ENCODE measurements at regions not wholly inside any gene's neighbourhood (a gene's known extent, or its start where the extent isn't known, plus 50 kb on each side); places are given as distances from the start of the nearest gene placed in this dataset.

- no peaks in the 10 kb centered on the region for H3K36me3 ChIP-seq (ENCODE audit: control insufficient read depth, insufficient read depth, low read length)
- H3K4me3 ChIP-seq (ENCODE audit: low read length) = no peak overlapping the region
- no peaks in the 10 kb centered on the region for H3K9me3 ChIP-seq (ENCODE audit: control insufficient read depth, low read length)
- no peaks in the 10 kb centered on the region for H3K27me3 ChIP-seq (ENCODE audit: control insufficient read depth, insufficient read depth, low read length)
- H3K4me1 ChIP-seq (ENCODE audit: control insufficient read depth, insufficient read depth, low read length) = peaks cover 4% of the 10 kb centered on the region
- no peak overlapping the region for H3K9ac ChIP-seq (ENCODE audit: low read length)
Measured at GRCh38 chr11:128355558-128355957, 231.8 kb downstream of the ETS1 start.

DNA sequence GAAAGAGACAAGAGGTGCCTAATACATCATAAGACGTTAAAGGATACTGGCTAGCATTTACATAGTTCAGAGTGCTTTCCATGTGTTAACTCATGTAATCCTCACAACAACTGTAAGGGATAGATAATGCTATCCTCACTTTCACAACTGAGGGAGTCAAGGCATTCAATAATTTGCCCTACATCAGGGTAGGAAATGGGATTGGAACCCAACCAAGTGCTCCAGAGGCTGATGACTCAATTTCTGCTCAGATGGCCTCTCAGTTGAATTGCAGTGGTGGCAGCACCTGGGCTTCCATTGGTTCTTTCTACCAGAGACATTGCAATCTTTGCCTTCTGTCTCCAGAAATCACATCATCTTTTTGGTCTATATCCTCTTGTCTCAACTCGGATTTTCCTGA is 232.9 kb downstream of the ETS1 start:
- Histone ChIP-seq H3K4me3 (ENCODE audit: low read length) (no peak overlapping the region), H3K9ac (ENCODE audit: low read length) (no peak overlapping the region), H3K9me3 (ENCODE audit: control insufficient read depth, low read length) (no peaks in the 10 kb centered on the region), H3K27me3 (ENCODE audit: control insufficient read depth, insufficient read depth, low read length) (no peaks in the 10 kb centered on the region), H3K4me1 (ENCODE audit: control insufficient read depth, insufficient read depth, low read length) (peaks cover 6% of the 10 kb centered on the region), H3K36me3 (ENCODE audit: control insufficient read depth, insufficient read depth, low read length) (no peaks in the 10 kb centered on the region)

GRCh38 chr11:128351168-128351567 is 236.2 kb downstream of the ETS1 start:
- Histone ChIP-seq H3K9ac (ENCODE audit: low read length) (no peak overlapping the region), H3K4me1 (ENCODE audit: control insufficient read depth, insufficient read depth, low read length) (peaks cover 13% of the 10 kb centered on the region), H3K36me3 (ENCODE audit: control insufficient read depth, insufficient read depth, low read length) (no peaks in the 10 kb centered on the region), H3K9me3 (ENCODE audit: control insufficient read depth, low read length) (no peaks in the 10 kb centered on the region), H3K27me3 (ENCODE audit: control insufficient read depth, insufficient read depth, low read length) (no peaks in the 10 kb centered on the region), H3K4me3 (ENCODE audit: low read length) (no peak overlapping the region)

- Histone ChIP-seq H3K36me3 (ENCODE audit: control insufficient read depth, insufficient read depth, low read length) (no peaks in the 10 kb centered on the region), H3K27me3 (ENCODE audit: control insufficient read depth, insufficient read depth, low read length) (no peaks in the 10 kb centered on the region), H3K9me3 (ENCODE audit: control insufficient read depth, low read length) (no peaks in the 10 kb centered on the region), H3K9ac (ENCODE audit: low read length) (no peak overlapping the region), H3K4me1 (ENCODE audit: control insufficient read depth, insufficient read depth, low read length) (peaks cover 16% of the 10 kb centered on the region), H3K4me3 (ENCODE audit: low read length) (no peak overlapping the region)
Measured at GRCh38 chr11:128349650-128350299, 237.6 kb downstream of the ETS1 start.

GRCh38 chr11:128346804-128347203 is 240.6 kb downstream of the ETS1 start:
- no peak overlapping the region for H3K4me3 ChIP-seq (ENCODE audit: low read length)
- H3K9me3 ChIP-seq (ENCODE audit: control insufficient read depth, low read length) = no peaks in the 10 kb centered on the region
- no peak overlapping the region for H3K9ac ChIP-seq (ENCODE audit: low read length)
- peaks cover 34% of the 10 kb centered on the region for H3K4me1 ChIP-seq (ENCODE audit: control insufficient read depth, insufficient read depth, low read length)
- H3K36me3 ChIP-seq (ENCODE audit: control insufficient read depth, insufficient read depth, low read length) = no peaks in the 10 kb centered on the region
- no peaks in the 10 kb centered on the region for H3K27me3 ChIP-seq (ENCODE audit: control insufficient read depth, insufficient read depth, low read length)

GRCh38 chr11:128345316-128345715 is 242.0 kb downstream of the ETS1 start:
- no peaks in the 10 kb centered on the region for H3K27me3 ChIP-seq (ENCODE audit: control insufficient read depth, insufficient read depth, low read length)
- H3K36me3 ChIP-seq (ENCODE audit: control insufficient read depth, insufficient read depth, low read length) = no peaks in the 10 kb centered on the region
- H3K9ac ChIP-seq (ENCODE audit: low read length) = no peak overlapping the region
- no peaks in the 10 kb centered on the region for H3K9me3 ChIP-seq (ENCODE audit: control insufficient read depth, low read length)
- peaks cover 40% of the 10 kb centered on the region for H3K4me1 ChIP-seq (ENCODE audit: control insufficient read depth, insufficient read depth, low read length)
- no peak overlapping the region for H3K4me3 ChIP-seq (ENCODE audit: low read length)

- H3K9me3 ChIP-seq (ENCODE audit: control insufficient read depth, low read length) = no peaks in the 10 kb centered on the region
- no peaks in the 10 kb centered on the region for H3K27me3 ChIP-seq (ENCODE audit: control insufficient read depth, insufficient read depth, low read length)
- no peak overlapping the region for H3K9ac ChIP-seq (ENCODE audit: low read length)
- peaks cover 34% of the 10 kb centered on the region for H3K4me1 ChIP-seq (ENCODE audit: control insufficient read depth, insufficient read depth, low read length)
- no peaks in the 10 kb centered on the region for H3K36me3 ChIP-seq (ENCODE audit: control insufficient read depth, insufficient read depth, low read length)
- H3K4me3 ChIP-seq (ENCODE audit: low read length) = no peak overlapping the region
Measured at GRCh38 chr11:128343870-128344269, 243.5 kb downstream of the ETS1 start.

- Histone ChIP-seq H3K36me3 (ENCODE audit: control insufficient read depth, insufficient read depth, low read length) (no peaks in the 10 kb centered on the region), H3K9me3 (ENCODE audit: control insufficient read depth, low read length) (no peaks in the 10 kb centered on the region), H3K4me1 (ENCODE audit: control insufficient read depth, insufficient read depth, low read length) (peaks cover 34% of the 10 kb centered on the region), H3K4me3 (ENCODE audit: low read length) (no peak overlapping the region), H3K9ac (ENCODE audit: low read length) (no peak overlapping the region), H3K27me3 (ENCODE audit: control insufficient read depth, insufficient read depth, low read length) (no peaks in the 10 kb centered on the region)
Measured at GRCh38 chr11:128343135-128343514, 244.2 kb downstream of the ETS1 start.

- Histone ChIP-seq H3K4me1 (ENCODE audit: control insufficient read depth, insufficient read depth, low read length) (peaks cover 34% of the 10 kb centered on the region), H3K36me3 (ENCODE audit: control insufficient read depth, insufficient read depth, low read length) (no peaks in the 10 kb centered on the region), H3K9me3 (ENCODE audit: control insufficient read depth, low read length) (no peaks in the 10 kb centered on the region), H3K4me3 (ENCODE audit: low read length) (peak overlapping the region; percentile 0), H3K9ac (ENCODE audit: low read length) (no peak overlapping the region), H3K27me3 (ENCODE audit: control insufficient read depth, insufficient read depth, low read length) (no peaks in the 10 kb centered on the region)
Measured at GRCh38 chr11:128342511-128343134, 244.7 kb downstream of the ETS1 start.

DNA sequence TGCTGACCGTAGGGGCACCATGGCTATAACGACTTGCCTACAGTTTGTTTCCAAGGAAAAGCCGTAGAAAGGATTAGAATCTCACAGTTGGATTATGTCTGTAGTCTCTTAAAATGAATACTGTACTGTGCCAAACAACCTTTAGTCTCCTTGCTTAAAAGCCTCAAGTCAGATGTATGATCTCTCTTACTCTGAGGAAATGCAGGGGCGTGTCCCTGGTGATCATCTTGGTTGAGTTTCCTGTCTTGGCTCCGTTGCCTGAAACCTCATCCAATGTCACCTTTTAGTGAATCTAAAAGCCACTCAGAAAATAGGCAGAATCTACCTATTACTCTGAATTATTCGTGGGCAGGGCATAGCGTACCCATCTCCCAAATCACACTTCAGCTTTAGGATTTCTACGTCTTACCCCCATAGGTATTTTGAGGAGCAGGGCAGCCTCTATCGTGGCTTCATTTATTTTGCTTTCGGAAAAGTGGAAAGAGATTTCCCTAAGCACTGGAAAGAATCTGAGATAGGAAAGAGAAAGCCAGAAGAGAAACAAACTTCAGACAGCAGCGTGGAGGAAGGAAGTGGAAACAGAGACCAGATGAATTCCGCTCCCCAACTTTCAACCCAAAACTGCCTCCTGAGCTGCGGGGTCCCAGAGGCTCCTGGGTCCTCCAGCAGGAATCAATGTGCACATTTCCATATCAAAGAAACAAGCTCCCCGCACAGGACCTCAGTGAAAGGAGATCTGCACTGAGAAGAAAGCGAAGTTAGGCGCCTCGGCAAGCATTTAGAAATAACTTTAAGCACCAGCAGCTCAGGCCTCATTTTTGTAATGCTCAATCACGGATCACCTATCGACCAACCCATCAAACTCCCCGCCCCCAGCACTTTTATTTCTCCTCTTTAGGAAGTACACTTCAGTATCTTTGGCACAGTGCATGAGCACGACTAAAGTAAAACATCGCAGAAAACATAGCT is 245.8 kb downstream of the ETS1 start:
- peak overlapping the region; percentile 0 for H3K4me3 ChIP-seq (ENCODE audit: low read length)

DNA sequence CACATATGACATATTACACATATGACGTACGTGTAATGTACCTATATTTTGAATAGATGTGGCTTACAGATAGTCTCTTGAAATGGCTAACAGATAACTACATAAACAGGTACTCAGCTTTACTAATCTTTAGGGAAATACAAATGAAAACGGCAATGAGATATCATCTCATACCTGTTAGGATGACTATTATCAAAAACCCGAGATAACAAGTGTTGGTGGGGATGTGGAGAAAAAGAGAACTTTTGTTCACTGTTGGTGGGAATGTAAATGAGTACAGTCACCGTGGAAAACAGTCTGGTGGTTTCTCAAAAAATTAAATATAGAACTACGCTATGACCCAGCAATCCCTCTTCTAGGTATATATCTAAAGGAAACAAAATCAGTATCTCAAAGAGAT is 247.6 kb downstream of the ETS1 start:
- H3K27me3 ChIP-seq (ENCODE audit: control insufficient read depth, insufficient read depth, low read length) = no peaks in the 10 kb centered on the region
- H3K4me3 ChIP-seq (ENCODE audit: low read length) = no peak overlapping the region
- no peaks in the 10 kb centered on the region for H3K36me3 ChIP-seq (ENCODE audit: control insufficient read depth, insufficient read depth, low read length)
- peaks cover 38% of the 10 kb centered on the region for H3K4me1 ChIP-seq (ENCODE audit: control insufficient read depth, insufficient read depth, low read length)
- H3K9me3 ChIP-seq (ENCODE audit: control insufficient read depth, low read length) = no peaks in the 10 kb centered on the region
- H3K9ac ChIP-seq (ENCODE audit: low read length) = no peak overlapping the region

More for the DNA sequence above, 245.8 kb downstream of the ETS1 start:
- Histone ChIP-seq H3K9ac (ENCODE audit: low read length) (peak overlapping the region; percentile 6), H3K36me3 (ENCODE audit: control insufficient read depth, insufficient read depth, low read length) (no peaks in the 10 kb centered on the region), H3K27me3 (ENCODE audit: control insufficient read depth, insufficient read depth, low read length) (no peaks in the 10 kb centered on the region), H3K9me3 (ENCODE audit: control insufficient read depth, low read length) (no peaks in the 10 kb centered on the region), H3K4me1 (ENCODE audit: control insufficient read depth, insufficient read depth, low read length) (peaks cover 32% of the 10 kb centered on the region)

DNA sequence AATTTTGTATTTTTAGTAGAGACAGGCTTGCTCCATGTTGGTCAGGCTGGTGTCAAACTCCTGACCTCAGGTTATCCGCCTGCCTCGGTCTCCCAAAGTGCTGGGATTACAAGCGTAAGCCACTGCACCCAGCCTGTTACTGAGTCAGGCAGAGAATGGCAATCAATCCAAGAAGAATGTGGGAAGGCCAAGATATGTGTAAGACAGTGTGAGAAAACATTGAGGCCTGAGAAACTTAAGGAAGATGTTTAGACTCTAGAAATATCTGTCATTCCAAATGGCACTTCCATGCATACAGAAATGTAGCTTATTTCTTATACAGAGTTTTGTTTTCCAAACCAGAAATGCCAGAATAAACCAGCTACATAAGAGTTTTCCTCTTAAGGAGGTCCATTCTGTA is 248.5 kb downstream of the ETS1 start:
- Histone ChIP-seq H3K9ac (ENCODE audit: low read length) (no peak overlapping the region), H3K36me3 (ENCODE audit: control insufficient read depth, insufficient read depth, low read length) (no peaks in the 10 kb centered on the region), H3K9me3 (ENCODE audit: control insufficient read depth, low read length) (no peaks in the 10 kb centered on the region), H3K4me3 (ENCODE audit: low read length) (no peak overlapping the region), H3K27me3 (ENCODE audit: control insufficient read depth, insufficient read depth, low read length) (no peaks in the 10 kb centered on the region), H3K4me1 (ENCODE audit: control insufficient read depth, insufficient read depth, low read length) (peaks cover 38% of the 10 kb centered on the region)
